ENCODE measurements at regions not wholly inside any gene's neighbourhood (a gene's known extent, or its start where the extent isn't known, plus 50 kb on each side); places are given as distances from the start of the nearest gene placed in this dataset.

GRCh38 chr5:156251076-156251475 is 75.9 kb upstream of the SGCD start:
- H3K27ac ChIP-seq (ENCODE audit: low read depth in 2 of 2, low read length in 2 of 2), result no peak overlapping the region
- H3K9ac ChIP-seq (ENCODE audit: low read length in 3 of 3), result no peak overlapping the region
- H3K27me3 ChIP-seq (ENCODE audit: control insufficient read depth, insufficient read depth, low read length), result no peaks in the 10 kb centered on the region
- no peak for FAIRE-seq
- intact Hi-C loops (cut with DNase I), result no loop called here
- no peaks in the 10 kb centered on the region for H3K36me3 ChIP-seq (ENCODE audit: control insufficient read depth in 2 of 3, insufficient read depth in 3 of 3, low read length in 3 of 3)
- no peak overlapping the region for H3K4me3 ChIP-seq (ENCODE audit: low read length in 3 of 3)
- no peak for DNase-seq
- TF ChIP-seq, protein P1, sequence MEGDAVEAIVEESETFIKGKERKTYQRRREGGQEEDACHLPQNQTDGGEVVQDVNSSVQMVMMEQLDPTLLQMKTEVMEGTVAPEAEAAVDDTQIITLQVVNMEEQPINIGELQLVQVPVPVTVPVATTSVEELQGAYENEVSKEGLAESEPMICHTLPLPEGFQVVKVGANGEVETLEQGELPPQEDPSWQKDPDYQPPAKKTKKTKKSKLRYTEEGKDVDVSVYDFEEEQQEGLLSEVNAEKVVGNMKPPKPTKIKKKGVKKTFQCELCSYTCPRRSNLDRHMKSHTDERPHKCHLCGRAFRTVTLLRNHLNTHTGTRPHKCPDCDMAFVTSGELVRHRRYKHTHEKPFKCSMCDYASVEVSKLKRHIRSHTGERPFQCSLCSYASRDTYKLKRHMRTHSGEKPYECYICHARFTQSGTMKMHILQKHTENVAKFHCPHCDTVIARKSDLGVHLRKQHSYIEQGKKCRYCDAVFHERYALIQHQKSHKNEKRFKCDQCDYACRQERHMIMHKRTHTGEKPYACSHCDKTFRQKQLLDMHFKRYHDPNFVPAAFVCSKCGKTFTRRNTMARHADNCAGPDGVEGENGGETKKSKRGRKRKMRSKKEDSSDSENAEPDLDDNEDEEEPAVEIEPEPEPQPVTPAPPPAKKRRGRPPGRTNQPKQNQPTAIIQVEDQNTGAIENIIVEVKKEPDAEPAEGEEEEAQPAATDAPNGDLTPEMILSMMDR (IDR thresholded peaks at IDR 0.05; ENCODE audit: borderline replicate concordance, extremely low read depth, insufficient read depth), result no peak
- no peaks in the 10 kb centered on the region for H3K9me3 ChIP-seq (ENCODE audit: control insufficient read depth in 2 of 3, insufficient read depth in 1 of 3, low read length in 3 of 3)
- no peaks in the 10 kb centered on the region for H3K4me1 ChIP-seq (ENCODE audit: control insufficient read depth in 2 of 3, insufficient read depth in 2 of 3, low read depth in 1 of 3, low read length in 3 of 3)

DNA sequence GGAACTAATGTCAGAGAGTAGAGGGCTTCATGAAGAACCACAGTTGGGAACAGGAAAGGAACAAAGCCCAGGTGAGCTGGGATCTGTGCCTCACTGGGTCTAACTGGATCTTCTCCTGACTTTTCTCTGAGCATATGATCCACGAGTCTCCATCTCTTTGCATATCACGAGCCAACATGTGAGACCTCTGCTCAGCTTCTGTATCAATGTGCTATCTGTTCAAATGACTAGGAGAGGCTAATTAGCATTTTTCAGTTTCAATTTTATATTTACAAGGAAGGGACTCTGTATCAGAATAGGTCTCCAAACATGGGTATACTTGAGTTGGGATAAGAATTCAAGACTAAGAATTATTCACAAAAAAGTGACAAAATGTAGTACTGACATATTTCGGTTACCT is 73.8 kb upstream of the SGCD start:
- DNase-seq, result no peak
- Histone ChIP-seq H3K4me1 (ENCODE audit: control insufficient read depth in 2 of 3, insufficient read depth in 2 of 3, low read depth in 1 of 3, low read length in 3 of 3) (no peaks in the 10 kb centered on the region), H3K27ac (ENCODE audit: low read depth in 2 of 2, low read length in 2 of 2) (no peak overlapping the region), H3K4me3 (ENCODE audit: low read length in 3 of 3) (no peak overlapping the region), H3K9me3 (ENCODE audit: control insufficient read depth in 2 of 3, insufficient read depth in 1 of 3, low read length in 3 of 3) (no peaks in the 10 kb centered on the region), H3K9ac (ENCODE audit: low read length in 3 of 3) (no peak overlapping the region), H3K36me3 (ENCODE audit: control insufficient read depth in 2 of 3, insufficient read depth in 3 of 3, low read length in 3 of 3) (no peaks in the 10 kb centered on the region), H3K27me3 (ENCODE audit: control insufficient read depth, insufficient read depth, low read length) (no peaks in the 10 kb centered on the region)
- intact Hi-C loops (cut with DNase I), result no loop called here
- no peak for FAIRE-seq
- TF ChIP-seq, protein P1 (IDR thresholded peaks at IDR 0.05; ENCODE audit: borderline replicate concordance, extremely low read depth, insufficient read depth), result no peak

DNA sequence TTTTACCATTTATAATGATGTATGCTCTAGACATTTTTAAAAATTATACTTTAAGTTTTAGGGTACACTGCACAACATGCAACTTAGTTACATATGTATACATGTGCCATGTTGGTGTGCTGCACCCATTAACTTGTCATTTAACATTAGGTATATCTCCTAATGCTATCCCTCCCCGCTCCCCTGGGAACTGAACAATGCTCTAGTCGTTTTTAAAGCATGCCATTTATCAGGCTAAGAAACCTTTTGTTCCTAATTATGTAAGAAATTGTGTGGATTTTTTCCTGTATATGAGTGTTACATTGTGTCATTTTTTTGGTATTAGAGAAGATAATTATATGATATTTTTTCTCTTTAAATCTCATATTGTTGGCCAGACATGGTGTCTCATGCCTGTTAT is 72.8 kb upstream of the SGCD start:
- Histone ChIP-seq H3K4me1 (ENCODE audit: control insufficient read depth in 2 of 3, insufficient read depth in 2 of 3, low read depth in 1 of 3, low read length in 3 of 3) (no peaks in the 10 kb centered on the region), H3K36me3 (ENCODE audit: control insufficient read depth in 2 of 3, insufficient read depth in 3 of 3, low read length in 3 of 3) (no peaks in the 10 kb centered on the region), H3K9me3 (ENCODE audit: control insufficient read depth in 2 of 3, insufficient read depth in 1 of 3, low read length in 3 of 3) (no peaks in the 10 kb centered on the region), H3K9ac (ENCODE audit: low read length in 3 of 3) (no peak overlapping the region), H3K27me3 (ENCODE audit: control insufficient read depth, insufficient read depth, low read length) (no peaks in the 10 kb centered on the region), H3K27ac (ENCODE audit: low read depth in 2 of 2, low read length in 2 of 2) (no peak overlapping the region), H3K4me3 (ENCODE audit: low read length in 3 of 3) (no peak overlapping the region)
- TF ChIP-seq, protein P1 (IDR thresholded peaks at IDR 0.05; ENCODE audit: borderline replicate concordance, extremely low read depth, insufficient read depth), result no peak
- FAIRE-seq (no peak), DNase-seq (no peak)
- intact Hi-C loops (cut with DNase I), result no loop called here

GRCh38 chr5:156256642-156257041 is 70.3 kb upstream of the SGCD start:
- FAIRE-seq, result no peak
- no peaks in the 10 kb centered on the region for H3K4me1 ChIP-seq (ENCODE audit: control insufficient read depth in 2 of 3, insufficient read depth in 2 of 3, low read depth in 1 of 3, low read length in 3 of 3)
- H3K27me3 ChIP-seq (ENCODE audit: control insufficient read depth, insufficient read depth, low read length), result no peaks in the 10 kb centered on the region
- no peak for DNase-seq
- intact Hi-C loops (cut with DNase I), result no loop called here
- TF ChIP-seq, protein P1 (IDR thresholded peaks at IDR 0.05; ENCODE audit: borderline replicate concordance, extremely low read depth, insufficient read depth), result no peak
- no peaks in the 10 kb centered on the region for H3K9me3 ChIP-seq (ENCODE audit: control insufficient read depth in 2 of 3, insufficient read depth in 1 of 3, low read length in 3 of 3)
- H3K36me3 ChIP-seq (ENCODE audit: control insufficient read depth in 2 of 3, insufficient read depth in 3 of 3, low read length in 3 of 3), result no peaks in the 10 kb centered on the region
- no peak overlapping the region for H3K9ac ChIP-seq (ENCODE audit: low read length in 3 of 3)
- no peak overlapping the region for H3K4me3 ChIP-seq (ENCODE audit: low read length in 3 of 3)
- no peak overlapping the region for H3K27ac ChIP-seq (ENCODE audit: low read depth in 2 of 2, low read length in 2 of 2)

All from kidney (tissue), 13 donors.